Trophoblast cell (in vitro differentiated cells and primary cell): ENCODE measurements at regions not wholly inside any gene's neighbourhood (a gene's known extent, or its start where the extent isn't known, plus 50 kb on each side); places are given as distances from the start of the nearest gene placed in this dataset.
A peak's percentile ranks its signal among the peaks of the same experiment; 100 is the strongest.

ENCODE experiments used
- DNase-seq, 2 donors: peaks; one replicate each; pipeline ENCODE4 v3.0.0-alpha.2; 2016
- H2AFZ ChIP-seq: 2 replicates; pipeline ENCODE4 v1.6.1; 2013; ENCODE audit warnings: low read length, moderate library complexity, mild to moderate bottlenecking; ENCODE audit not compliant: insufficient read depth, poor library complexity
- H2AK5ac ChIP-seq: 2 replicates; pipeline ENCODE4 v1.6.1; 2013; ENCODE audit warnings: mild to moderate bottlenecking, low read length
- H2BK120ac ChIP-seq: 2 replicates; pipeline ENCODE4 v1.6.1; 2013; ENCODE audit warnings: low read length, mild to moderate bottlenecking, moderate library complexity; ENCODE audit not compliant: insufficient read depth, poor library complexity
- H2BK12ac ChIP-seq: 2 replicates; pipeline ENCODE4 v1.6.1; 2013; ENCODE audit warnings: mild to moderate bottlenecking, low read length, moderate library complexity
- H2BK5ac ChIP-seq: 2 replicates; pipeline ENCODE4 v1.6.1; 2013; ENCODE audit warnings: low read length, low read depth, moderate library complexity, mild to moderate bottlenecking; ENCODE audit not compliant: poor library complexity
- H3K14ac ChIP-seq: 2 replicates; pipeline ENCODE4 v1.6.1; 2013; ENCODE audit warnings: mild to moderate bottlenecking, low read length
- H3K18ac ChIP-seq: 2 replicates; pipeline ENCODE4 v1.6.1; 2013; ENCODE audit warnings: mild to moderate bottlenecking, low read length
- H3K23ac ChIP-seq: 2 replicates; pipeline ENCODE4 v1.6.1; 2013; ENCODE audit warnings: low read length
- H3K27ac ChIP-seq: 2 replicates; pipeline ENCODE4 v1.5.1; 2013; ENCODE audit warnings: low read depth, mild to moderate bottlenecking, inconsistent platforms, low read length, moderate library complexity
- H3K27me3 ChIP-seq: 2 replicates; pipeline ENCODE4 v1.6.1; 2013; ENCODE audit warnings: inconsistent platforms, mild to moderate bottlenecking, low read length, moderate library complexity; ENCODE audit not compliant: insufficient read depth
- H3K36me3 ChIP-seq, 2 experiments: 1 replicate in 1 of 2; 2 replicates in 1 of 2; pipeline ENCODE4 v1.6.1; 2013; ENCODE audit warnings: low read length in 2 of 2, mild to moderate bottlenecking in 2 of 2, moderate library complexity in 1 of 2; ENCODE audit not compliant: insufficient read depth in 2 of 2, control insufficient read depth in 1 of 2
- H3K4ac ChIP-seq: 2 replicates; pipeline ENCODE4 v1.6.1; 2013; ENCODE audit warnings: low read depth, mild to moderate bottlenecking, low read length, moderate library complexity
- H3K4me1 ChIP-seq, 2 experiments: 1 replicate in 1 of 2; 2 replicates in 1 of 2; pipeline ENCODE4 v1.6.1; 2013; ENCODE audit warnings: low read length in 2 of 2, mild to moderate bottlenecking in 2 of 2, moderate library complexity in 1 of 2; ENCODE audit not compliant: insufficient read depth in 2 of 2, control insufficient read depth in 1 of 2
- H3K4me2 ChIP-seq: 2 replicates; pipeline ENCODE4 v1.6.1; 2013; ENCODE audit warnings: inconsistent platforms, mild to moderate bottlenecking, low read length, moderate library complexity
- H3K4me3 ChIP-seq: 2 replicates; pipeline ENCODE4 v1.5.1; 2013; ENCODE audit warnings: mild to moderate bottlenecking, low read depth, low read length, inconsistent platforms
- H3K79me1 ChIP-seq: one replicate; pipeline ENCODE4 v1.6.1; 2013; ENCODE audit warnings: low read length
- H3K79me2 ChIP-seq: 2 replicates; pipeline ENCODE4 v1.6.1; 2013; ENCODE audit warnings: low read length, mild to moderate bottlenecking; ENCODE audit not compliant: control insufficient read depth, insufficient read depth, poor library complexity
- H3K9ac ChIP-seq: 2 replicates; pipeline ENCODE4 v1.6.1; 2013; ENCODE audit warnings: mild to moderate bottlenecking, low read length
- H3K9me3 ChIP-seq: 2 replicates; pipeline ENCODE4 v1.6.1; 2013; ENCODE audit warnings: low read depth, mild to moderate bottlenecking, control low read depth, inconsistent platforms, low read length; ENCODE audit not compliant: insufficient read depth
- H4K12ac ChIP-seq: 2 replicates; pipeline ENCODE4 v1.6.1; 2013; ENCODE audit warnings: low read depth, mild to moderate bottlenecking, low read length, moderate library complexity
- H4K8ac ChIP-seq: 2 replicates; pipeline ENCODE4 v1.6.1; 2013; ENCODE audit warnings: low read depth, mild to moderate bottlenecking, low read length, moderate library complexity
- H4K91ac ChIP-seq: one replicate; pipeline ENCODE4 v1.6.1; 2013; ENCODE audit warnings: low read depth, mild to moderate bottlenecking, low read length, moderate library complexity
- WGBS: extraction: QIAGEN DNeasy Blood & Tissue Kit; methylation state at CpG from one replicate; pipeline ENCODE4 v1.1.7; 2013; ENCODE audit warnings: missing lambda C conversion rate; ENCODE audit not compliant: insufficient read length, insufficient coverage; ENCODE audit errors: extremely low coverage; 5-methylcytosine and 5-hydroxymethylcytosine counted together

DNA sequence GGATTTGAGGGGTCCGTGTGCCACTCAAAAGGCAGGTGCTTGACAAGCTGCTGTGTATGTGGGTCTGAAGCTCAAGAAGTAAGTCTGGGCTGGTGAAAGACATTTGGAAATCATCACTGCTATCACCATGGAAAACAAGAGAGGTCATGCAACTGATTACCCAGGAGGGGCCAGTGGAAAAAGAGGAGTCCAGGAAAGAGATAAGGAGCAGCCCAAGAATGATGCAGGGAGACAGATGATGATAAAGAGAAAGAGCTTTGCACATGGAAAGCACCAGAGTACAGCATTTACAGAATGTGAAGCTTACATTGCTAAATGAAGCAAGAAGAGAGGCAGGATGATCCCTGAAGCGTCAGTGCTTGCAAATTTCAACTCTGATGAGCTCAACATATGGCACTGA is 203.2 kb downstream of the SETD4 start:
- H4K8ac ChIP-seq, result no peak overlapping the region
- H4K12ac ChIP-seq, result no peak overlapping the region
- no peak overlapping the region for H4K91ac ChIP-seq
- no peak overlapping the region for H2AFZ ChIP-seq
- H3K9ac ChIP-seq, result no peak overlapping the region
- no peak overlapping the region for H3K14ac ChIP-seq
- no peak overlapping the region for H2BK12ac ChIP-seq
- H3K9me3 ChIP-seq, result no peaks in the 10 kb centered on the region
- no peaks in the 10 kb centered on the region for H3K79me1 ChIP-seq
- H3K18ac ChIP-seq, result no peak overlapping the region
- no peak overlapping the region for H3K23ac ChIP-seq
- peaks cover 2 to 4% of the 10 kb centered on the region in 2 experiments for H3K4me1 ChIP-seq
- no peaks in the 10 kb centered on the region for H3K27me3 ChIP-seq
- no peak overlapping the region for H3K4ac ChIP-seq
- no peak overlapping the region for H3K4me2 ChIP-seq
- H3K4me3 ChIP-seq, result no peak overlapping the region
- H3K79me2 ChIP-seq, result no peaks in the 10 kb centered on the region
- H3K36me3 ChIP-seq, result no peaks in the 10 kb centered on the region
- H2AK5ac ChIP-seq, result no peak overlapping the region
- H2BK120ac ChIP-seq, result no peak overlapping the region
- H3K27ac ChIP-seq, result no peak overlapping the region
- DNase-seq, result no peak
- no peak overlapping the region for H2BK5ac ChIP-seq
- no CpG with 5 or more reads among the region's 2 CpGs for WGBS

DNA sequence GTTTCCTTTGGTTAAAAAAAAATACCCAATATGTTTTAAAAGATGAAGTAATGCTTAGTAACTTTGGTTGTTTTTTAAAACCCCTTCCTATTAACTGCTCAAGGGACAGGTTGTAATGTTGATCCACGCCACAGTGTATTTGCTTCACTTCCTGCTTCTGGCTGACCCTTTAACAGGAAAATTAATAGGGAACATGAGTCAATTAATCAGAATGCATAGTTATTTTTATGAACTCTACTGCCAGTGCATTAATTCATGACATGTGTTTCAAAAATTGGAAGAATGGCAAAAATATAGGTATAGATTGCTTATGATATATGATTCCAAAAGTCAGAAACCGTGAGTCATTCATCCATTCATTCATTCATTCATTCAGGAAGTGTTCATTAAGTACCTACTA is 204.8 kb downstream of the SETD4 start:
- Histone ChIP-seq H3K36me3 (no peaks in the 10 kb centered on the region), H4K91ac (no peak overlapping the region), H2BK5ac (no peak overlapping the region), H2AFZ (no peak overlapping the region), H2AK5ac (no peak overlapping the region), H3K14ac (no peak overlapping the region), H3K23ac (no peak overlapping the region), H3K9me3 (no peaks in the 10 kb centered on the region), H2BK12ac (no peak overlapping the region), H4K12ac (no peak overlapping the region), H3K18ac (no peak overlapping the region), H3K4ac (no peak overlapping the region), H3K27ac (no peak overlapping the region), H3K4me3 (no peak overlapping the region), H3K79me1 (no peaks in the 10 kb centered on the region), H3K9ac (no peak overlapping the region), H3K4me2 (no peak overlapping the region), H3K27me3 (no peaks in the 10 kb centered on the region), H2BK120ac (no peak overlapping the region), H3K4me1 (peaks cover 2 to 4% of the 10 kb centered on the region in 2 experiments), H3K79me2 (no peaks in the 10 kb centered on the region), H4K8ac (no peak overlapping the region)
- no peak for DNase-seq
- no CpG with 5 or more reads among the region's 2 CpGs for WGBS

DNA sequence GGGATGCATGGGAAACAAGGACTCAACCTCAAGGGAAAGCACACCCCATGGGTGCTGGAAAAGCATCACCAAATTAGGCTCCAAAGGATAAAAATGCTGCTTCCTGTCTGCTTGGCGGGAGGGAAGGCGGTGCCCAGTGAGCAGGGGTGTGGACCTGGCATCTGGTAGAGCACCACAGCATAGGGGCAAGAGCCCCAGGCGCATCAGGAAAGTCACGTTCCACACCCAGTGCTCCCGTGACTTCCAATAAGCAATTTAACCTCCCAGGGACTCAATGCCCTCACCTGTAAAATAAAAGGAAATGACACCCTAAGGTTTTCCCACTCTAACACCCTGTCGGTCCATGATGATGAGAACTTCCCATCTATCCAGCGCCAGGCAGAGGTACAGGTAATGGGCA is 206.0 kb downstream of the SETD4 start:
- no peak overlapping the region for H2BK12ac ChIP-seq
- no peak overlapping the region for H2BK5ac ChIP-seq
- no peaks in the 10 kb centered on the region for H3K36me3 ChIP-seq
- no CpG with 5 or more reads among the region's 7 CpGs for WGBS
- no peak overlapping the region for H3K18ac ChIP-seq
- H3K79me1 ChIP-seq, result no peaks in the 10 kb centered on the region
- H4K12ac ChIP-seq, result no peak overlapping the region
- DNase-seq, result peak; percentile 56 to 80
- H3K4me3 ChIP-seq, result no peak overlapping the region
- H4K91ac ChIP-seq, result no peak overlapping the region
- no peak overlapping the region for H3K9ac ChIP-seq
- no peaks in the 10 kb centered on the region for H3K79me2 ChIP-seq
- H3K27me3 ChIP-seq, result no peaks in the 10 kb centered on the region
- H4K8ac ChIP-seq, result no peak overlapping the region
- H3K27ac ChIP-seq, result no peak overlapping the region
- no peak overlapping the region for H2AFZ ChIP-seq
- no peak overlapping the region for H3K4me2 ChIP-seq
- peaks cover 2 to 4% of the 10 kb centered on the region in 2 experiments for H3K4me1 ChIP-seq
- H2AK5ac ChIP-seq, result no peak overlapping the region
- H3K23ac ChIP-seq, result no peak overlapping the region
- H3K9me3 ChIP-seq, result no peaks in the 10 kb centered on the region
- no peak overlapping the region for H3K14ac ChIP-seq
- no peak overlapping the region for H3K4ac ChIP-seq
- no peak overlapping the region for H2BK120ac ChIP-seq

DNA sequence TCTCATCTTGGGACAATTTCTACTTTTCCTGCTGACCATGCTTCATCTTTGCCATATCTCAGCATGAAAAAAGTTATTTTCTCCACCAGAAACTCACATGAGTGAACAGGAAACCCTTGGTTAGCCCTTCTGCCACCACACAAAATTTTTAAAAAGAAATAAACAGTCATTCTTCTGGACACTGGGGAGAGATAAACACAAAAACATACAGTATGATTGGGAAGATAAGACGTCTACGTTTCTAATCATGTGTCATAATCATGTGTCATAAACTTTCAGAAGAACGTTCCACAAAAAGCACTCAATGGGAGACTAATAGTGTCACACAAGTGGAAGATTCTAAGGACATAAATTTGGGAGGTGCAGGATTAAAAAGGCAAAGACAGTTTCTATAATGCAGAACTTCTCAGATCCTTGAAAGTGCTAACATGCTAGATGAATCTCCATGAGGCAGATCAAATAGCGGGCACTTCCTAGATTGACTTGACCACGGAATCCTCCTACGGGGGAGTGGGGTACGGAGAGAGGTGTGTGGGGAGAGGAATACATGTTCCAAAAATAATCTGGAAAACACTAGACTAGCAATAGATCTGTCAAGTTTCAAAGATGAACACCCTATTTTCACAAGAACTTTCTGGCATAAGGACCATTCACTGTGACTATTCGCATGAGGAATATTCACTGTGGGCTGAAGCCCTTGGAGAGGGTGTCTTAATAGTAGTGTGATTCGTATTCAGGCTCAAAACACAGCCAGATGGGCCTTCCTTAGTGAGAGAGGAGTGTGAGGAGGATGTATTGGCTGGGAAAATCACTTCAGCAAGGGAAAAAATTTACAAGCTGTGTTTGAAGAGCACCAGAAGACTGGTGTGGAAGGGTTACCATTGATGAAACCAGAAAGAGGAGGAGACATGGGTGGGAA is 206.7 kb downstream of the SETD4 start:
- Histone ChIP-seq H3K4ac (no peak overlapping the region), H3K4me2 (no peak overlapping the region), H3K4me1 (peaks cover 2 to 4% of the 10 kb centered on the region in 2 experiments), H3K79me2 (no peaks in the 10 kb centered on the region), H4K91ac (no peak overlapping the region), H3K27ac (no peak overlapping the region), H3K9ac (no peak overlapping the region), H3K27me3 (no peaks in the 10 kb centered on the region), H3K23ac (no peak overlapping the region), H4K8ac (no peak overlapping the region), H3K36me3 (no peaks in the 10 kb centered on the region), H3K18ac (no peak overlapping the region), H3K14ac (no peak overlapping the region), H2BK12ac (no peak overlapping the region), H2AFZ (no peak overlapping the region), H3K9me3 (no peaks in the 10 kb centered on the region), H4K12ac (no peak overlapping the region), H3K4me3 (no peak overlapping the region), H2AK5ac (no peak overlapping the region), H3K79me1 (no peaks in the 10 kb centered on the region), H2BK5ac (no peak overlapping the region), H2BK120ac (no peak overlapping the region)
- WGBS, result no CpG with 5 or more reads among the region's 9 CpGs
- DNase-seq, result peak in 1 of 2 donors; percentile 10
